Caki2 (cell line): ENCODE measurements at regions not wholly inside any gene's neighbourhood (a gene's known extent, or its start where the extent isn't known, plus 50 kb on each side); places are given as distances from the start of the nearest gene placed in this dataset.

Experiments used
- DNase-seq: peaks from one replicate; pipeline ENCODE4 v3.0.0-alpha.2; 2015; ENCODE audit warnings: low read depth
- in situ Hi-C: cut with HindIII; loops from 2 replicates; pipeline ENCODE4 v1.10.0; 2016; ENCODE audit warnings: low sequenced_read_pairs, low pct_unique_long_range_greater_than_20kb, mixed read lengths

DNA sequence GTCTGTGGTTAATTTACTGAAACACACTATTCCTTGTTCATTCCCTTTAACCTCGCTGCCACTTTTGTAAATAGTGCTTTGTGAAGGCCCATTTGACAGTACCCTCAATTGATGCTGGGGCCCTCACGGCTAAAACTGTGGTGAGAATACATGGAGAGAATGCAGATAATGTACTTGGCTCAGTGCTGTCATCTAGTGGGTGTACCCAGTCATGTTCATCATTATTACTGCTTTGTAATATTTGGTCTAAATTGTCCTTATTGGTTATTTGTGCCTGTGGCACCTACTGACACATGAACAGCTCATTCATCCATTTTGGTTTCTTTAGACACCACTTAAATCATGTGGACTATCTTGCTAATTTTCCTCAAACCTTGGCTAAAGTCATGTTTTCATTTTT, 543.6 kb downstream of the EDEM1 start:
- in situ Hi-C loops: no loop called here
- DNase-seq: no peak

DNA sequence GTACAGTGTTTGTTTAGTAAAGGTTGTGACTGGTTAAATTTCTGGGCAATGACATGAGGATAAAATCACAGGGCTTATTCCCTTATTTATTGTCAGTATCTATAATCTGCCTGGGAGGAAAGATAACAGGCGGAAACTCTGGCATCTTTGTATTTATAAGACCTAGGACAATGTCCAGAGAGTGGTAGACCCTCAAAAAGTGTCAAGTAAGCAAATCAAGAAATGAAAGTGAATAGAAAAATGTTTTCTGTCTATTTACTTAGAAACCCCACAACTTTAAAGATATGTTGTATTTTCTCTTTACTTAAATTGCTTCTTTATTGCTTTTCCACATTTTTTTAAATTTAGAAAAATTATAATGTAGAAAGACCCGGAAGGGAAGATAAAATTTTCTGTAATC, 544.6 kb downstream of the EDEM1 start:
- in situ Hi-C loops: no loop called here
- DNase-seq: no peak

DNA sequence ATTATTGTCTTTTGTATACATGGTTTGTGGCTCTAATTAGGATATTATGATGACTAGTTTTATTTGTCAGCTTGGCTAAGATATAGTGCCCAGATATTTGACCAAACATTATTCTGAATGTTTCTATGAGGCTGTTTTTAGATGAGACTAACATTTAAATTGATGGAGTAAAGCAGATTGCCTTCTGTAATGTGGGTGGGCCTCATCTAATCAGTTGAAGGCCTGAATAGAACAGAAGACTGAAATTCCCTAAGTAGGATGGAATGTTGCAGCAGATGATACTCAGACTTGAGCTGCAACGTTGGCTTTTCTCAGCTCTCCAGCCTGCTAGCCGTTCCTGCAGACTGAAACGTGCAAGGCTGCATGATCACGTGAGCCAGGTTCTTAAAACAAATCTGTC, 546.5 kb downstream of the EDEM1 start:
- DNase-seq: no peak
- in situ Hi-C loops: no loop called here

DNA sequence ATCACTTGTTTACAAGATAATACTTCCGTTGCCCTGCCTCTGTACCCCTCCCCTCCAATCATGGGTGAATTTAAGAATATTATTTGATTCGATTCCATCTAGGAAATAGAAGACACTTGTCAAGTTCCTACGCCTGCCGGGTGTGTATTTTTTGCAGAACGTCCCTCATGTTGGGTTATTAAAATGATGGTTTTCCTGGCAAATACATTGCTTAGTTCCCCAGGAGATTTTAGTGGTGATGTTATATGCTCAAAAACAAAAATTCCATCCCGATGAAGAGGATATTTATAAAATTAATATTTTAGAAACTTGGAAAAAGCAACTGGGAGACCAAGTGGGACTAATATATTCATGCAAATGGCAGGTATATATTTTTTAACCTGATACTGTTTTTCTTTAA, 548.4 kb downstream of the EDEM1 start:
- in situ Hi-C loops: no loop called here
- DNase-seq: no peak

DNA sequence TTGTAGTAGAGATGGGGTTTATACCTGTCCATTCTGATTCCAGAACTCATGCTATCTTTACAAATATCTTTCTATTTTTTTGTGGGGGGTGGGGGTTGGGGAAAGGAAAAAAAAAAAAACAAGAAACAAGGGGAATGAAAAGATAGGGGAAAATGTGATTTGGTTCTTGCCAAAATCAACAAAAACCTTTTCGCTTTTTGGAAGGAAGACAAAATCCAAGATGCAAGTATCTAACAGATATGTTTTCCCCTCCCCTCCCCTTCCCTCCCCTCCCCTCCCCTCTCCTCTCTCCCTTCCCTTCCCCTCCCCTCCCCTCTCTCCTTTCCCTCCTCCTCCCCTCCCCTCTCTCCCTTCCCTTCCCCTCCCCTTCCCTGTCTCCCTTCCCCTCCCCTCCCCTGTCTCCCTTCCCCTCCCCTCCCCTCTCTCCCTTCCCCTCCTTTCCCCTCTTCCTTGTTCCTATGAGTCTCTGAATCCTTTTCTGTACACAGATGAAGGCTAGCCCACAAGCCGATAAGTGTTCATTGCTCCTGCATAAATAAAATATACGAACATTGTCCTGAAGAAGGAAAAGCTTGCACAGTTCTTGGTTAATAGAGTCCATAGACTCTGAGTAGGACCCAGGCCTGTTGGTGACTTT, 551.9 kb downstream of the EDEM1 start:
- no peak for DNase-seq
- in situ Hi-C loops: no loop called here

DNA sequence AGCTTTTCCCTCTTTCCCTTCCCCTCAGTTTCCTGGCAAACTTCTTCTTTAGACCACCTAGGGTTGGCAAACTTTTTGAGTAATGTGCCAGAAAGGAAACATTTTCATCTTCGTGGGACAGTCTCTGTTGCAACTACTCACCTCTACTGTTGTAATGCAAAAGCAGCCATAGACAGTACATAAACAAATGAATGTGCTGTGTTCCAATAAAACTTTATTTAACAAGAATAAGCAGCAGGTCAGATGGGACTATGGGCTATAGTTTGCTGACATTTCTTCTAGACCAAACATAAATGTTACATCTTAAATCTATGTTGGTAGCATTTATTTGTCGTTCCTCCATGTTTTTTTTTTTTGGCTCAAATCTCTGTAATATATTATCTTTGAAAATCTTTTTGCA, 552.4 kb downstream of the EDEM1 start:
- no peak for DNase-seq
- in situ Hi-C loops: no loop called here

DNA sequence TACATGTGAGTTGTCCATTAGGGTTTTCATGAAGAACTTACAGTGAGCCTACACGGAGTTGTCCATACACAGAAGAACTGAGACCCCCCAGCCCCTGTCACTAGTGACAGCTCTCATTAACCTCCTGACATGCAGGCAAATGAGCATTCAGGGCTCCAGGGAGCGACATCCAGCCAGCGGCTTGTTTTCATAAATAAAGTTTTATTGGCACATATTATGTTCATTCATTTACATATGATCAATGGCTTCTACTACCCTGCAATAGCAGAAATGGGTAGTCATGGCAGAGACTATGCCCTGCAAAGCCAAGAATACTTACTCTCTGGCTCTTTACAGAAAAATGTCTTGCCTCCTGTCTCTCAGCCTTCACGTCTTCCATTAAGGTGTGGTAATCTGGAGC, 553.5 kb downstream of the EDEM1 start:
- DNase-seq: no peak
- in situ Hi-C loops: no loop called here

DNA sequence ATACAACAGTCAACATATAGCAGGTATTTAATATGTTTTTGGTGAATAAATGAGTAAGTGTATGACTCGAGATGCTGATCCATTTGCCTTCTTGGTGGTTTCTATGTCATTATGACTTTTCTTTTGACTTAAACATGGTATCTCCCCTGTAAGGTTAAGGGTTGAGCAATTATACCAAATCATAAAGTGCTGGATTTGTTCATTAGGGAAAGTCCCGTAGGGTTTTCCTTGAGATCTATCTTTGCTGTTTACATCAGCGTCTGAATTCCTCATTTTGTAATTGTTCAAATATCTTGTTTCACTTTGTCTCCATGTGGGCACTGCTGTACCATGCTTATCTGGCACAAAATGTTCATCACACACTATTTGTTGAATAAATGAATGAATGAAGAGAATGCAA, 562.6 kb downstream of the EDEM1 start:
- no peak for DNase-seq
- in situ Hi-C loops: no loop called here

DNA sequence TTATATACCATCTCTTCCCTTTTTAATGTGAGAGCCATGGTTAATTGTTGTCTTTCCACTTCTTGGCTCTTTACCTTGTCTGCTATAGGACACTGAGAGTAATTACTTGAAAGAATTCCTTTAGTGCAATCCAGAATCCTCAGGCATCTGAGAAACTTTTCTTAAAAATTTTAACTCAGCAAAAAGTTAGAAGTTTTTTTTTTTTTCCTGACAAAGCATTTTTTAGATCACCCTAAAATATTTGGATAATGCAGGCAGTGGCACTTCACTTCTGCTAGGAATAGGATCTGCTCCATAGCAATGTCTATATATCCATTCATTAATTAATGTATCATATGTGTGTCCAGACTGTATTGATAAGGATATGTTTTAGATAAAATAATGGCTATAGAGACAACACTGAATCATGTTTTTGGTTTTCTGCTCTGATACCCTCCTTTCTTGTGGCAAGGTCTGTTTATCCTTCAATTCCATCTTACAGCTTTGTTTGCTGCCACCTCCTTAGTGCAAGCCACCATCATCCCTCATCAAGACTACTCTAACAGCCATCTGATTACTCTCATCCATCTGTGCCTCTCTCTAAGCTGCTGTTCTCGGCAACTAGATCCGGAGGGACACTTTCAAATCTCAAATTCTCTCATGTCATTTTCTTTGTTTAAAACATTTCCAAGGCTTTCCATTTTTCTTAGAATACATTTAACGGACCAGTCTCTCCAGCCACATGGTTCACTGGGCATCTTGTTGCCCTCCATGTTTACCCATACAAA, 563.5 kb downstream of the EDEM1 start:
- in situ Hi-C loops: no loop called here

DNA sequence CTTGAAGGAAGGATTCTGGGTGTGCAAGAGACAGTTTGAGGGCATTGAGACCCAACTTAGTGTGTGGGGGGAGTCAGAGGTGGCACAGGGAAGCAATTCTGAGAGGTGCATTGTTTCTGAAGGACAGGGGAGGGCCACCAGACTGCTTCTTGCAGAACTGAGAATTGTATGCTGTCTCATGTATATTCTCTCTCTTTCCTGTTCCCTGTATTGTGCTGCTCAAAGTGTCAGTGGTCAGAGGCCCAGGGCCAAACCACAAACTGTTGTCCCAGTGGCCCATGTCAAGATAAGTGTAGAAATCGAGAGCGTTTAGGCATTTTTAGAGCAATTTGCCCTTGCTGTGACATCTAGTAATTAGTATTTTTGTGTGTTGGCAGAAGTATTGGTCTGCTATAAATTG, 567.1 kb downstream of the EDEM1 start:
- DNase-seq: no peak
- in situ Hi-C loops: no loop called here

More for the DNA sequence above, 563.5 kb downstream of the EDEM1 start:
- DNase-seq: no peak

DNA sequence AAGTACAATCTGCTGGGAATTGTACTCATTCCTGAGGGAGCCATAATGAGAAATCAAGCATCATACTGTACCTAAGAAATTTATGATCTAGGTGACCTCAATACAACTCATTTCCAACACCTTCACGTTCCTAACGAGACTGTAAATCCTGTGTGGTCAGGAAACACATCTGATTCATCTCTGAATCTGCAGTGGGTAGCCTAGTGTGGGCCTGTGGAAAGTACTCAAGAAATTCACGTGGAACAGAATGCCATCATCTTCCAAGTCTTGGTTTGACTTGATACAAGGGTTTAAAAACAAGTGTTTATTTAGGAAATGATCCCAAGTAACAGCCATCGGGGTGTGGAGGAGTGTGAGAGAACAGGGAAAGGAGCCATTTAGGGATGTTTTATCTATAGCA, 568.9 kb downstream of the EDEM1 start:
- in situ Hi-C loops: no loop called here

DNA sequence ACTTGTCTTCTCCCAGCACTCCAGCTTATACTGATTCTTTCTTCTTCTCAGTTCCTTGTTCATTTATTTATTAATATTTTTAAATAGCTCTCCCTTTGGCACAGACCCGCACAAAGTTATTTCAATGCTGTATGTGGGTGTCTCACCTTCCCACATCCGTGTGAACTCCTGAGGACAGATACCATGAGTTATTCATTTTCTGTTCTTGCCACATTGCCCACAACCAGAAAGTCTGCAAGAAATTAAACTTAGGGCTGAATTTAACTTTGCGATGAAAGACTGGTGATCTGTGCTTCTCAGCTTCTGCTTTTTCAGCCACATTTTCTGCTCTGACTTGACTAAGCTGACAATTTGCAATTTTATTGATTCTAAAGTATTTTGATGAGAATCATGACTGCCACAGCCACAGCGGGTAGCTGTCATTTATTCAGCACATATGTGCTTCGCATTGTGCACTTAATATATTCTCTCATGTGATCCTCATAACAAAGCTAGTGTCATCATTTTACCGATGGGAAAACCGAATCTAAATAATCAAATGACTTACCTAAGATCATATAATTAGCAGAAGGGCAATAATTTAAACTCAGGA, 569.8 kb downstream of the EDEM1 start:
- in situ Hi-C loops: no loop called here

More for the DNA sequence above, 568.9 kb downstream of the EDEM1 start:
- no peak for DNase-seq

DNA sequence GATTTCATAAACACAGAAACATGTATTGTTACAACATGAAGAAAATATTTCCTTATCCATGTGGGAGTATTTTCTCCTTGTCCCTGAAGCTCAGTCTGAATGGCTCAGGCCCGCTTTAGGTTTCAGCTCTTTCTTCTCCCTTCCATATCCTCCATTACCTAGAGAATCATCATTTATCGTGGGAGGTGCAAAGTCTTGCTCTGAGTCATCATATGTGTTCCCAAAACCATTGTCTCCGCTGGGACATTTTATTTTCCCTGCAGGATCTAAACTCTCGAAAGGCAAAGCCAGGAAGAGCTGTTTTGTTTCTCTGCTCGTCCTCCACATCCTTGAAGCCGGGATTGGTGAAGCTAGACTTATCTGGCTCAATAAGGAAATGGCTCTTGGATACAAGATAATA, 571.2 kb downstream of the EDEM1 start:
- in situ Hi-C loops: no loop called here
- DNase-seq: no peak

More for the DNA sequence above, 569.8 kb downstream of the EDEM1 start:
- no peak for DNase-seq

DNA sequence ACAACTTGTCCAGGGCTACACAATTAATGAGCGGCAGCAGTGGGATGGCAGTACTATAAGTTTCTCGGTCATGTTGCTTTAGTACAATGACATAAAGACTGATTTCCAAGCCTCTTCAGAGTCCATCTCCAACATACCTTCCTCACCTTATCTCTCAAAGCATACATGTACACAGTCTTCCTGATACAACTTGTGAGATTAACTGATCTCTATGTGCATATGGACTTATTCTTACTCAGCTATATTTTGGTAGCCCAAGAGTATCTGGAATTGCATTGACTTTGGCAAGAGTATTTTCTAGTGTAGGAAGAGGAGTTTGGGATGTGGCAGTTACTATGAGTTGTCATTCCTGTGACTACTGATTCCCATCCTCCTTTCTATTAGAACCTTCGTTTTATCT, 575.0 kb downstream of the EDEM1 start:
- no peak for DNase-seq
- in situ Hi-C loops: no loop called here

DNA sequence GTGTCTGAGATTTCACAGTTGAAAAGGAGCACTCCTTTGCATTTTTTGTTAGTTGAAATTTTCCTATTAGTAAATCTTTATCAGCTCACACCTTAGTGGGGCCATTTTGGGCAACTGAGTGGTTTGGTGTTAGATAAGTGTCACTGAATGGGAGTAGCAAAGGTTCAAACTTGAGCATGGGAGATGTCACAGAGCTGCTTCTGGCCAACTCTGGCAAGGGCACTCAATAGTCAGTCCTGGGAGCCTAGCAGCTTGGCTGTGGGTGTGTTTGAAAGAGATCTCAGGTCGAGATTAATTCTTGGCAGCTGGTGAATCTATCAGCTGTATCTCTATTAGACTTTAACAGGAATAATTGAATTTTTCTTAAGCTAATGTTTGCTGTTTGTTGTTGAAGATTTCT, 579.3 kb downstream of the EDEM1 start:
- no peak for DNase-seq
- in situ Hi-C loops: no loop called here

DNA sequence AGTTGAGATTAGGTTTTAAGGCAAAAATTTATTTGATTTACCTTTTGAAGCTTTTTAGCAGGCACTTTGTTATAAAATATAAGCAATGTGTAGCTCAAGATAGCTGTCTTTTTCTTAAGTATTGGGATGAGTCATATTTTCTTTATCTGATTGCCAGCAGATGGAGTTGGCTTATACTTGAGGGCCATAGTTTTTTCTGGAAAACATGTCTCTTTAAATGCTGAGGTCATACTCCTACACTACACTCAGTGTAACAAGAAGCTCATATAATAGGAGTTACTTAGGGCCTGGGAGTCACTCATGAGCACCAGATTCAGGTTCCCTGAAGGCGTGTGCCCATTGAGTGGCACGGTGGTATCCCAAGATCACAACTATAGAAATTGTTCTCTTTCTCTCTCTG, 579.8 kb downstream of the EDEM1 start:
- in situ Hi-C loops: no loop called here

DNA sequence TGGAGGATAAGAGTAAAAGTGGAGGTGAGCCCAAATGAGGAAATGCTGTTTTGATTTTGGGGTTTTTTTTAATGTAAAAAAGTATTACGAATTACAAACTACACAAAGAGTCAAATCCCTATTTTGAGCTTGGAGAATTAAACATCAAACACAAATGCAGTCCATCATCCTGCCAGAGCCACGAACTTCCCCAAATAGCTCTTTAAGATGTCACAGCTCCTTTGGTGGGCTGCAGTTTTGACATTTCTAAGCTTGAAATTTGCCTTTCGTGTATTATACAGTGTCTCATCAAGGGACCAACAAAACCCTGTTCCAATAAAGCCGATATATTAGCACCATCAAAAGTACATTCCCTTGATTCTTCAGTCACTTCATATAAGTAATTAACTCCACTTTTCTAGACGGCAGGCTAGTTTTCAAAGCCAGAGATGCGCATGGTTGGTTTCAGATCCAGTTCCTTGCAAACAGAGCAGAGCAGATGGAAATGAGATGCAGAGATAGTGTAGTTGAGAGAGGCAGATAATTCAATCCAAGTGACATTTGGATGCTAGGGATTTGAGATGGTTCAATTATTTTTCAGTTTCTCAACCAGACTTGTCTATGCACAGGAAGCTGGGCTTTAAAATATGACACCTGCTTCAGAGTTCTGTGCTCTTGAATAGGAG, 580.9 kb downstream of the EDEM1 start:
- in situ Hi-C loops: no loop called here
- DNase-seq: no peak

More for the DNA sequence above, 579.8 kb downstream of the EDEM1 start:
- no peak for DNase-seq

DNA sequence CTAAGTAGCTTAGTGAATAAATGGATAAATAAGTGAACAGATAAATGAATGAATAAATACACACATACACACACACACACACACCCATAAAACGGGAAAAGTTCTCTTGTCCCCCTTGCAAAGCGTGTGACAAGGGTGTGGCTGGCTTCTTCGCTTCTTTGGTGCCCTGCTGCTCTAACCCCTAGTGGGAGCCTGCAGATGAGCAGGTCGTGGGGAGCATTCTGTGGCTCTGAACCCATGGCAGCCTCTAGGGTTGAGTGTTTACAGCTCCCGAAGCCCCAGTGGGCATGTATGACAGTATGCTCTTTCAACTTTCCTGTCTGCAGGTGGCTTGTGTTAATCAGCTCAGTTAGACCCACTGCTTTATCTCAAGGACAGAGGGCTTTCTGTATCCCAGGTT, 582.3 kb downstream of the EDEM1 start:
- DNase-seq: no peak
- in situ Hi-C loops: no loop called here

DNA sequence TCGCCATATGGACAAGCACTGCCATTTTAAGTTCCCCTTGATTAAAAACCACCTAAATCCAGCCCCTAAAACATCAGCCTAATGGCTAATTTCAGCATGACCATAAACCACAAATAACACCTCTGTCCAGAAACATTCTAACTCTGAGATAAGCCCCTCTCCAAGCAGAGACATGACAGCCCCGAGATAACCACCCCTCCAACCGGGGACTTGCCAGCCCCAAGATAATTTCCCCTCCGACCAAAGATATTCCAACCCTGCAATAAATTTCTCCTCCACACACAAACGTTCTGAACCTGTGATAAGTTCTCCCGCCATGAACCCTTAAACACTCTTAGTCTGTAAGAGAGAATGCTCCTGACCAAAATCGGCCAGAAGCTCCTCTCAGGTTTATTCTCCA, 586.8 kb downstream of the EDEM1 start:
- in situ Hi-C loops: no loop called here

More for the DNA sequence above, 586.8 kb downstream of the EDEM1 start:
- no peak for DNase-seq
